Ovary (tissue), 7 donors: ENCODE measurements at regions not wholly inside any gene's neighbourhood (a gene's known extent, or its start where the extent isn't known, plus 50 kb on each side); places are given as distances from the start of the nearest gene placed in this dataset.

Experiments
- DNase-seq, 5 donors: peaks; one replicate each; pipeline ENCODE4 v3.0.0-alpha.2; 2019 to 2020
- H3K27ac ChIP-seq, 2 donors: fragments of 200-600 bp; one replicate each; pipeline versions ENCODE4 v1.5.1 to v1.8.0; 2019 to 2022
- H3K27me3 ChIP-seq: fragments of 200-600 bp; one replicate; pipeline ENCODE4 v1.8.0; 2022
- H3K36me3 ChIP-seq: fragments of 200-600 bp; sonication (generic); one replicate; pipeline ENCODE4 v1.5.1; 2019
- H3K4me1 ChIP-seq: one replicate; pipeline ENCODE4 v1.8.1; 2013; ENCODE audit warnings: mild to moderate bottlenecking, moderate library complexity; ENCODE audit not compliant: insufficient read depth
- H3K4me3 ChIP-seq: fragments of 200-600 bp; sonication (generic); one replicate; pipeline ENCODE4 v1.5.1; 2017
- H3K9me3 ChIP-seq, 2 donors: fragments of 200-600 bp in 1 of 2; sonication (generic) in 1 of 2; one replicate each; pipeline versions ENCODE4 v1.5.1 to v1.8.1; 2013 to 2019; ENCODE audit warnings: mild to moderate bottlenecking in 1 of 2, moderate library complexity in 1 of 2
- EP300 ChIP-seq: sonication (generic); formaldehyde crosslinking; IDR thresholded peaks from one replicate; pipeline ENCODE4 v1.6.1; 2017; ENCODE audit warnings: antibody characterized with exemption
- POLR2A ChIP-seq: fragments of 450-650 bp; IDR thresholded peaks from one replicate; pipeline ENCODE4 v1.6.1; 2017; ENCODE audit warnings: antibody characterized with exemption, mild to moderate bottlenecking, moderate library complexity
- WGBS, 3 donors: extraction: QIAGEN DNeasy Blood & Tissue Kit in 1 of 3; methylation state at CpG; one replicate each; pipeline versions ENCODE4 v1.1.5 to v1.1.7; 2013 to 2017; 5-methylcytosine and 5-hydroxymethylcytosine counted together
- intact Hi-C, 4 donors: fragments of 100-400 bp; cut with DNase I; formaldehyde crosslinking; loops; one replicate each; pipeline versions ENCODE4 v1.11.0 to v1.15.1; 2022 to 2023
- TF ChIP-seq, protein P1 (sequence below), 3 donors: fragments of 450-650 bp in 2 of 3; fragments of 200-600 bp in 1 of 3; IDR thresholded peaks; one replicate each; pipeline versions ENCODE4 v1.5.1 to v1.8.0; 2016 to 2022; ENCODE audit warnings: antibody characterized with exemption in 3 of 3, mild to moderate bottlenecking in 1 of 3
- donor health status: DM: no; HTN: no; CAD: no; lungs with moderate emphysema.
- donor health status: DM: no; HTN: no; CAD: no.
- donor health status: Bipolar disorder and iron deficiency.
- donor health status: DM: no; HTN: no; CAD: no.
- donor health status: DM: yes; HTN: yes; CAD: no.

DNA sequence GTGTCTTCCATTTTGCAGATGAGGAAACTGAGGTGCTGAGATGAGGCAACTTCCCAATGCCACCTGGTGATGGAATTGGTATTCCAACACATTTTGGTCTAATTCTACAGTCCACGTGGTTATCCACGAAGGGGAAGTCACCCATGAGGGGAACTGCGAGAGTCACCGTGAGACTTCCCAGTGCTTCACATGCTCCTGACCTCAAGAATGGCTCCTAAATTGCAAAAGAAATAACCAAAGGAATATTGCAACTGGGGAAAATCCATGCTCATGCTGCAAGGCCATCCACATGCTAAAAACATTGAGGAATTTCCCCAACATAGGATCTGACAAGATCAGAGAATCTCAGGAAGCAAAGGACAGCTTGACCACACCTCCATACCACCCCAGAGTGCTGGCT, 153.9 kb downstream of the HS3ST3B1 start:
- WGBS, 3 donors: 92 to 98% (median 94%) methylated on average over 4 of the region's 4 CpGs

DNA sequence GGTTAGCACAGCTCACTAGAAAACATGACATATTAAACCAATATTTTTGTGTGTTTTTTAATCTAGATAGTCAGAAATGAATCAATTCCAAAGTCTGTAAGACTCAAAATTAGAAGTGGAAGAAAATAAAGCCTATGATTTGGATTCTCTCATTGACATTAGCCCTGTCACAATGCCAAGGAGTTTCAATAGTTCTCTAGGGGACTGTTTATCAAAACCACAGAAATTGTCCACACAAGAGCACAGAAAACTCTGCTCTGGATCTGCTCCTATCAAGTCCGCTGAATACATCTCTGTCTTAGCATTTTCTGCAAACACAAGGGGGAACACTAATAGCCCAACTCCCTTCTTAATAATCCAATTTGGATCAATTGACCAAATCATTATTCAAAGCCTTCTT, 152.0 kb downstream of the HS3ST3B1 start:
- DNase-seq: no peak
- no peaks in the 10 kb centered on the region for H3K27me3 ChIP-seq
- H3K4me3 ChIP-seq: no peak overlapping the region
- no peaks in the 10 kb centered on the region for H3K36me3 ChIP-seq
- H3K27ac ChIP-seq: no peak overlapping the region
- TF ChIP-seq POLR2A (no peak), EP300 (no peak)
- TF ChIP-seq, protein P1, sequence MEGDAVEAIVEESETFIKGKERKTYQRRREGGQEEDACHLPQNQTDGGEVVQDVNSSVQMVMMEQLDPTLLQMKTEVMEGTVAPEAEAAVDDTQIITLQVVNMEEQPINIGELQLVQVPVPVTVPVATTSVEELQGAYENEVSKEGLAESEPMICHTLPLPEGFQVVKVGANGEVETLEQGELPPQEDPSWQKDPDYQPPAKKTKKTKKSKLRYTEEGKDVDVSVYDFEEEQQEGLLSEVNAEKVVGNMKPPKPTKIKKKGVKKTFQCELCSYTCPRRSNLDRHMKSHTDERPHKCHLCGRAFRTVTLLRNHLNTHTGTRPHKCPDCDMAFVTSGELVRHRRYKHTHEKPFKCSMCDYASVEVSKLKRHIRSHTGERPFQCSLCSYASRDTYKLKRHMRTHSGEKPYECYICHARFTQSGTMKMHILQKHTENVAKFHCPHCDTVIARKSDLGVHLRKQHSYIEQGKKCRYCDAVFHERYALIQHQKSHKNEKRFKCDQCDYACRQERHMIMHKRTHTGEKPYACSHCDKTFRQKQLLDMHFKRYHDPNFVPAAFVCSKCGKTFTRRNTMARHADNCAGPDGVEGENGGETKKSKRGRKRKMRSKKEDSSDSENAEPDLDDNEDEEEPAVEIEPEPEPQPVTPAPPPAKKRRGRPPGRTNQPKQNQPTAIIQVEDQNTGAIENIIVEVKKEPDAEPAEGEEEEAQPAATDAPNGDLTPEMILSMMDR (IDR thresholded peaks at IDR 0.05): no peak
- no peaks in the 10 kb centered on the region for H3K9me3 ChIP-seq
- WGBS, 3 donors: 58 to 65% (median 60%) methylated on average over 1 of the region's 1 CpG
- H3K4me1 ChIP-seq: no peaks in the 10 kb centered on the region
- intact Hi-C loops: no loop called here

More for the DNA sequence above, 153.9 kb downstream of the HS3ST3B1 start:
- Histone ChIP-seq H3K9me3 (no peaks in the 10 kb centered on the region), H3K4me1 (no peaks in the 10 kb centered on the region), H3K4me3 (no peak overlapping the region), H3K27me3 (no peaks in the 10 kb centered on the region), H3K27ac (no peak overlapping the region), H3K36me3 (no peaks in the 10 kb centered on the region)
- intact Hi-C loops: no loop called here
- DNase-seq: no peak
- no peak for TF ChIP-seq POLR2A
- TF ChIP-seq EP300: no peak
- TF ChIP-seq, protein P1 (IDR thresholded peaks at IDR 0.05): no peak

- intact Hi-C loops: no loop called here
- Histone ChIP-seq H3K4me3 (no peak overlapping the region), H3K27ac (no peak overlapping the region), H3K36me3 (no peaks in the 10 kb centered on the region), H3K27me3 (no peaks in the 10 kb centered on the region), H3K9me3 (no peaks in the 10 kb centered on the region), H3K4me1 (no peaks in the 10 kb centered on the region)
- no peak for DNase-seq
- 6 to 12% (median 8%) methylated on average over 11 of the region's 11 CpGs for WGBS, 3 donors
- TF ChIP-seq EP300 (no peak), POLR2A (no peak)
- TF ChIP-seq, protein P1 (IDR thresholded peaks at IDR 0.05): no peak
Measured at GRCh38 chr17:14451729-14452191, 150.9 kb downstream of the HS3ST3B1 start.

- 46 to 73% (median 57%) methylated on average over 2 of the region's 2 CpGs for WGBS, 3 donors
- intact Hi-C loops: no loop called here
Measured at GRCh38 chr17:14448818-14449217, 147.9 kb downstream of the HS3ST3B1 start.

More at GRCh38 chr17:14448818-14449217, 147.9 kb downstream of the HS3ST3B1 start:
- Histone ChIP-seq H3K4me3 (no peak overlapping the region), H3K36me3 (no peaks in the 10 kb centered on the region), H3K9me3 (no peaks in the 10 kb centered on the region), H3K27me3 (no peaks in the 10 kb centered on the region), H3K4me1 (no peaks in the 10 kb centered on the region), H3K27ac (no peak overlapping the region)
- TF ChIP-seq POLR2A (no peak), EP300 (no peak)
- TF ChIP-seq, protein P1 (IDR thresholded peaks at IDR 0.05): no peak
- no peak for DNase-seq
